Esophagus muscularis mucosa (tissue), 4 donors: ENCODE measurements at regions not wholly inside any gene's neighbourhood (a gene's known extent, or its start where the extent isn't known, plus 50 kb on each side); places are given as distances from the start of the nearest gene placed in this dataset.

Source experiments
- DNase-seq: peaks from one replicate; pipeline ENCODE4 v3.0.0-alpha.2; 2017; ENCODE audit errors: extremely low spot score
- H3K27ac ChIP-seq, 4 donors: fragments of 200-600 bp; sonication (generic); replicated peaks in 1 of 4; 1 replicate in 3 of 4; 2 replicates in 1 of 4; pipeline ENCODE4 v1.5.1; 2016 to 2019; ENCODE audit warnings: mild to moderate bottlenecking in 1 of 4
- H3K27me3 ChIP-seq, 4 donors: fragments of 200-600 bp; sonication (generic); one replicate each; pipeline versions ENCODE4 v1.5.1 to v1.6.0; 2016 to 2019
- H3K36me3 ChIP-seq, 4 donors: fragments of 200-600 bp; sonication (generic); one replicate each; pipeline ENCODE4 v1.5.1; 2016 to 2019
- H3K4me1 ChIP-seq, 4 donors: fragments of 200-600 bp; sonication (generic); one replicate each; pipeline ENCODE4 v1.5.1; 2016 to 2019
- H3K4me3 ChIP-seq, 4 donors: fragments of 200-600 bp; sonication (generic); 1 replicate in 2 of 4; 2 replicates in 2 of 4; pipeline ENCODE4 v1.5.1; 2016 to 2019; ENCODE audit warnings: mild to moderate bottlenecking in 4 of 4, moderate library complexity in 1 of 4
- H3K9me3 ChIP-seq, 4 donors: fragments of 200-600 bp; sonication (generic); 1 replicate in 3 of 4; 2 replicates in 1 of 4; pipeline ENCODE4 v1.5.1; 2016 to 2019
- EP300 ChIP-seq: sonication (generic); formaldehyde crosslinking; IDR thresholded peaks from one replicate; pipeline ENCODE4 v1.6.1; 2017; ENCODE audit warnings: antibody characterized with exemption
- POLR2A ChIP-seq: fragments of 450-650 bp; IDR thresholded peaks from one replicate; pipeline ENCODE4 v1.6.1; 2017; ENCODE audit warnings: antibody characterized with exemption, moderate library complexity, mild to moderate bottlenecking, low read depth
- POLR2AphosphoS5 ChIP-seq, 2 donors: sonication (generic); formaldehyde crosslinking; IDR thresholded peaks; one replicate each; pipeline ENCODE4 v1.6.1; 2017; ENCODE audit warnings: antibody characterized with exemption in 2 of 2
- WGBS: methylation state at CpG from one replicate; pipeline ENCODE4 v1.1.5; 2018; 5-methylcytosine and 5-hydroxymethylcytosine counted together
- intact Hi-C: fragments of 100-400 bp; cut with DNase I; formaldehyde crosslinking; loops from one replicate; pipeline ENCODE4 v1.15.1; 2023
- TF ChIP-seq, protein P1 (sequence below), 3 experiments: fragments of 200-600 bp in 2 of 3; fragments of 450-650 bp in 1 of 3; sonication (generic) in 2 of 3; IDR thresholded peaks; one replicate each; pipeline ENCODE4 v1.5.1; 2017 to 2019; ENCODE audit warnings: antibody characterized with exemption in 3 of 3, mild to moderate bottlenecking in 2 of 3, moderate library complexity in 1 of 3

DNA sequence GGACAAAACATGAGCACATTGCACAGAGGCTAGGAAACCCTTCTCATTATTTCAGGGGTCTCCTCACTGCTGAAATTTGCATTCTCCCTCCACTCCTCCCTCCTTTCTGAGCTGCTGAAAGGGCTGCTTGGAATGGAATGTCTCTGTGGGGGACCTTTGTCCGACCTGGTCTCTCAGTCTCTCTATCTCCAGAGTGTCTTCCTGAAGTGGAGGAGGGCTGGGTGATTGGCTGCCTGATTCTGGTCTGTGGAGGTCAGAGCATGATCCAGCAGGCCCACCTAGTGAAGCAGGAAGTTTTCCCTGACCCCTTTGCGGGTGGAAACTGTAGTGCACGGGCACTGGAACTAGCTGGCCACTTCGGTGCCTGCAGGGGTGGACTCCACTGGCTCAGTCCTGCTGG, 560.5 kb upstream of the HS6ST1 start:
- Histone ChIP-seq H3K27me3 (no peaks in the 10 kb centered on the region), H3K36me3 (no peaks in the 10 kb centered on the region), H3K4me3 (no peak overlapping the region), H3K27ac (no peak overlapping the region), H3K9me3 (no peaks in the 10 kb centered on the region), H3K4me1 (no peaks in the 10 kb centered on the region)
- WGBS, result 80% methylated on average over 2 of the region's 4 CpGs
- intact Hi-C loops, result no loop called here
- TF ChIP-seq POLR2A, result no peak
- no peak for TF ChIP-seq EP300
- TF ChIP-seq, protein P1, sequence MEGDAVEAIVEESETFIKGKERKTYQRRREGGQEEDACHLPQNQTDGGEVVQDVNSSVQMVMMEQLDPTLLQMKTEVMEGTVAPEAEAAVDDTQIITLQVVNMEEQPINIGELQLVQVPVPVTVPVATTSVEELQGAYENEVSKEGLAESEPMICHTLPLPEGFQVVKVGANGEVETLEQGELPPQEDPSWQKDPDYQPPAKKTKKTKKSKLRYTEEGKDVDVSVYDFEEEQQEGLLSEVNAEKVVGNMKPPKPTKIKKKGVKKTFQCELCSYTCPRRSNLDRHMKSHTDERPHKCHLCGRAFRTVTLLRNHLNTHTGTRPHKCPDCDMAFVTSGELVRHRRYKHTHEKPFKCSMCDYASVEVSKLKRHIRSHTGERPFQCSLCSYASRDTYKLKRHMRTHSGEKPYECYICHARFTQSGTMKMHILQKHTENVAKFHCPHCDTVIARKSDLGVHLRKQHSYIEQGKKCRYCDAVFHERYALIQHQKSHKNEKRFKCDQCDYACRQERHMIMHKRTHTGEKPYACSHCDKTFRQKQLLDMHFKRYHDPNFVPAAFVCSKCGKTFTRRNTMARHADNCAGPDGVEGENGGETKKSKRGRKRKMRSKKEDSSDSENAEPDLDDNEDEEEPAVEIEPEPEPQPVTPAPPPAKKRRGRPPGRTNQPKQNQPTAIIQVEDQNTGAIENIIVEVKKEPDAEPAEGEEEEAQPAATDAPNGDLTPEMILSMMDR (IDR thresholded peaks at IDR 0.05), result no peak
- no peak for TF ChIP-seq POLR2AphosphoS5 (IDR thresholded peaks at IDR 0.05)
- DNase-seq, result no peak

DNA sequence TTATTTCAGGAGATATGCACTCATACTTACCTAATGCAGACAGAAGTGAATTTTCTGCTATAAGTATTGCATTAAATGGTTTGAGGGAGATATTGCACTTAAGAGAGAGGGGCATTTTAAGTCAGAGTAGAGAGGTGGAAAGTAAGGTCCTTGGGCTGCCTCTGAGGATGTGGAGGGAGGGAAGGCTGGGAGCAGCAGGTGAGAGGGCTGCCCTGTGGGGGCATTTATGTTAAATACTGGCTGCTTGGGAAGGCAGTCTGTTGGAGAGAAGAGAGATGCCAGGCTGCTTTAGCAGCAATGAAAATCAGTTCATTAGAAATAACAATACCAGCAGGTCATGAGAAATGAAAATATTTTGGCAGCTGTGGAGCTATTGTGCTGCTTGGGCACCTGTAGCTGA, 576.2 kb upstream of the HS6ST1 start:
- H3K4me3 ChIP-seq, result no peak overlapping the region
- H3K27ac ChIP-seq, result no peak overlapping the region
- no peaks in the 10 kb centered on the region for H3K9me3 ChIP-seq
- no peaks in the 10 kb centered on the region for H3K36me3 ChIP-seq
- DNase-seq, result peak; percentile 42
- TF ChIP-seq EP300 (no peak), POLR2AphosphoS5 (IDR thresholded peaks at IDR 0.05) (no peak), POLR2A (no peak)
- no peaks in the 10 kb centered on the region for H3K27me3 ChIP-seq
- intact Hi-C loops, result no loop called here
- no peaks in the 10 kb centered on the region for H3K4me1 ChIP-seq

DNA sequence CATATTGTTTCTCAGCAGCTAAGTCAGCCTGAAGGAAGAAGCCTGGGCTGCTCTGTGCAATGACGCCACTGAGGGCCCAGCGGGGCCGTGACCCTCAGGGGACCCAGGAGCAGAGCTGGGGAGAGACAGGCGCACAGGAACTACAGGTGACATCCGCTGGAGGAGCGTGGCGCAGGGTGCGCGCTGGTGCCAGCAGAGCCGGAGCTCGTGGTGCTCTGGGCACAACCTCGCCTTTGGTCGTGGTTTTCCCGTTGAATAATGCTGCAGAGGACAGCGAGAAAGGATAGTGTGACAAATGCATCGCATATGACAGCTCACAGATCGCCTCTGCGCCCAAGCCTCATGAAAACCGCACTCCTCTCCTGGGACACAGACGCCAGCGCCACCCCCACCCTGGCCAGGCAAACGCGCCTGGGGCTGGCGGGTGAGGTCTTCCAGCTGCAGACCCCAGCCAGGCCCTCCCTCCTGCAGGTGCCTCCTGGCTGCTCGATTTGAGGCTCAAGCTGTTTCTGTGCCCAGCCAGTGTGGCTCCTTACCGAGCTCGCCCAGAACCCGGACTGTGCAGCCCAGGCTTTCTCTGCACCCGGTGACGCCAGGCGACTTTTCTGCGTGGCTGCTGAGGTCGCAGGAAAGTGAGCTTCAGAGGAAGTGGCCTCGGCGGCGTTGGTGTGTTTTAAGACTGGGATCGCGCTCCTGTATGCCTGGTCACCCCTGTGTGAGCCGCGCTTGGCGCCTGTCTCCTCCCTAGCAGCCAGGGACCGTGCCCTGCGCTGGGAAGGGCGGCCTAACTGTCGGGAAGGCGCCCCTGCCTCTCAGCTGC, 583.1 kb upstream of the HS6ST1 start:
- intact Hi-C loops, result no loop called here
- Histone ChIP-seq H3K27me3 (no peaks in the 10 kb centered on the region), H3K36me3 (no peaks in the 10 kb centered on the region), H3K4me3 (no peak overlapping the region), H3K27ac (no peak overlapping the region), H3K4me1 (peaks cover 0 to 4% (median 0%) of the 10 kb centered on the region in 4 donors), H3K9me3 (peaks cover 0 to 10% (median 0%) of the 10 kb centered on the region in 4 donors)
- TF ChIP-seq, protein P1 (IDR thresholded peaks at IDR 0.05), result no peak
- no peak for TF ChIP-seq EP300
- TF ChIP-seq POLR2AphosphoS5 (IDR thresholded peaks at IDR 0.05), result no peak
- TF ChIP-seq POLR2A, result no peak
- WGBS, result 47% methylated on average over 38 of the region's 46 CpGs
- DNase-seq, result peak; percentile 89

DNA sequence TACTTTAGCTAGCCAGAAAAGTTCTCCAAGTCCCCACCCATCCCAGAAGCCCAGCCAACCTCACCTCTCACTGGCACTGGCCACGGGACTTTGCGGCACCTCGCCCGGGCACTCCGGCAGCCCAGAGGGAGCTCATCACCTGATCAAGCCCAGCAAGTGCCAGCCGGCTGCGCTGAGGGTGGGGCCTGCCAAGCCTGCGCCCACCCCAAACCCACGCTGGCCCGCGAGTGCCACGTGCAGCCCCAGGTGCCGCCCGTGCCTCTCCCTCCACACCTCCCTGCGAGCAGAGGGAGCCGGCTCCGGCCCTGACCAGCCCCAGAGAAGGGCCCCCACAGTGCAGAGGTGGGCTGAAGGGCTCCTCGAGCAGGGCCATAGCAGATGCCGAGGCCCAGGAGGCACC, 585.0 kb upstream of the HS6ST1 start:
- intact Hi-C loops, result no loop called here
- no peak for DNase-seq
- Histone ChIP-seq H3K36me3 (no peaks in the 10 kb centered on the region), H3K4me1 (peaks cover 0 to 4% (median 0%) of the 10 kb centered on the region in 4 donors), H3K9me3 (peaks cover 0 to 10% (median 0%) of the 10 kb centered on the region in 4 donors), H3K4me3 (no peak overlapping the region), H3K27me3 (no peaks in the 10 kb centered on the region), H3K27ac (no peak overlapping the region)
- TF ChIP-seq, protein P1 (IDR thresholded peaks at IDR 0.05), result no peak
- TF ChIP-seq POLR2A (no peak), POLR2AphosphoS5 (IDR thresholded peaks at IDR 0.05) (no peak), EP300 (no peak)
- 87% methylated on average over 6 of the region's 19 CpGs for WGBS

DNA sequence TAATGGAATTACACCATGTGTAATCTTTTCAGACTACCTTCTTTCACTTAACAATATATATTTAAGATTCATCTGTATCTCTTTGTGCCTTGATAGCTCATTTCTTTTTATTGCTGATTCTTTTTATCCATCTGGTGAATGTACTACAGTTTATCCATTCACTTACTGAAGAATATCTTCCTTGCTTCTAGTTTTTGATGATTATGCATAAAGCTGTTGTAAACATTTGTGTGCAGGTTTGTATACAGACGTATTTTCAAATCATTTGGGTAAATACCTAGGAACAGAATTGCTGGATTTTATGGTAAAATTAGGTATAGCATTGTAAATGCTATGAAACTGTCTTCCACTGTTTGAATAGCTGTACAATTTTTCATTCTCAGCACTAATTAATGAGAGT, 592.6 kb upstream of the HS6ST1 start:
- Histone ChIP-seq H3K9me3 (peaks cover 0 to 7% (median 0%) of the 10 kb centered on the region in 4 donors), H3K27ac (no peak overlapping the region), H3K27me3 (no peaks in the 10 kb centered on the region), H3K4me3 (no peak overlapping the region), H3K36me3 (no peaks in the 10 kb centered on the region), H3K4me1 (no peaks in the 10 kb centered on the region)
- no peak for DNase-seq
- intact Hi-C loops, result no loop called here
- TF ChIP-seq POLR2A, result no peak
- TF ChIP-seq, protein P1 (IDR thresholded peaks at IDR 0.05), result no peak
- TF ChIP-seq EP300, result no peak
- no peak for TF ChIP-seq POLR2AphosphoS5 (IDR thresholded peaks at IDR 0.05)
- WGBS, result 67% methylated on average over 1 of the region's 1 CpG
